Heart left ventricle (tissue), 16 donors: ENCODE measurements at regions not wholly inside any gene's neighbourhood (a gene's known extent, or its start where the extent isn't known, plus 50 kb on each side); places are given as distances from the start of the nearest gene placed in this dataset.
"Not testable (repeated sequence)": the region's sequence is repeated elsewhere in the genome, so short reads cannot be mapped to it uniquely, and the experiment has no call there.

Experiments
- ATAC-seq, 4 donors: fragments of 200-7000 bp; cut with Tn5 transposase; one replicate each; pipeline ENCODE4 v1.9.1; 2020 to 2022; ENCODE audit warnings: moderate library complexity in 4 of 4, mild to moderate bottlenecking in 3 of 4, moderate number of reproducible peaks in 1 of 4
- DNase-seq, 5 donors: peaks; one replicate each; pipeline ENCODE4 v3.0.0-alpha.2; 2020
- H3K27ac ChIP-seq, 12 donors: fragments of 200-600 bp; sonication (generic) in 4 of 12; one replicate each; pipeline versions ENCODE4 v1.5.0 to v1.8.0; 2016 to 2022; ENCODE audit warnings: mild to moderate bottlenecking in 2 of 12
- H3K27me3 ChIP-seq, 9 donors: fragments of 200-600 bp; sonication (generic) in 2 of 9; one replicate each; pipeline versions ENCODE4 v1.5.1 to v1.8.0; 2016 to 2022; ENCODE audit warnings: mild to moderate bottlenecking in 3 of 9
- H3K36me3 ChIP-seq, 9 donors: fragments of 200-600 bp; sonication (generic) in 2 of 9; one replicate each; pipeline versions ENCODE4 v1.5.0 to v1.8.0; 2018 to 2022; ENCODE audit warnings: mild to moderate bottlenecking in 2 of 9
- H3K4me1 ChIP-seq, 12 donors: fragments of 200-600 bp; sonication (generic) in 4 of 12; one replicate each; pipeline versions ENCODE4 v1.5.0 to v1.8.0; 2016 to 2022; ENCODE audit warnings: mild to moderate bottlenecking in 3 of 12
- H3K4me3 ChIP-seq, 12 donors: fragments of 200-600 bp; sonication (generic) in 4 of 12; one replicate each; pipeline versions ENCODE4 v1.5.0 to v1.8.0; 2017 to 2022; ENCODE audit warnings: mild to moderate bottlenecking in 9 of 12, moderate library complexity in 4 of 12
- H3K9me3 ChIP-seq, 12 donors: fragments of 200-600 bp; sonication (generic) in 4 of 12; one replicate each; pipeline versions ENCODE4 v1.5.0 to v1.8.0; 2016 to 2022; ENCODE audit warnings: mild to moderate bottlenecking in 1 of 12
- POLR2A ChIP-seq, 2 donors: fragments of 450-650 bp; IDR thresholded peaks; one replicate each; pipeline ENCODE4 v1.6.1; 2017; ENCODE audit warnings: antibody characterized with exemption in 2 of 2, mild to moderate bottlenecking in 2 of 2, moderate library complexity in 2 of 2
- WGBS, 4 donors: extraction: QIAGEN DNeasy Blood & Tissue Kit in 2 of 4; methylation state at CpG; one replicate each; pipeline versions ENCODE4 v1.1.5 to v1.1.7; 2013 to 2018; 5-methylcytosine and 5-hydroxymethylcytosine counted together
- intact Hi-C, 10 donors: fragments of 100-400 bp; cut with DNase I; formaldehyde crosslinking; loops; one replicate each; pipeline versions ENCODE4 v1.11.1 to v1.14.2; 2022
- TF ChIP-seq, protein P1 (sequence below), 12 donors: fragments of 200-600 bp; sonication (generic) in 4 of 12; IDR thresholded peaks; one replicate each; pipeline versions ENCODE4 v1.5.0 to v1.8.0; 2018 to 2022; ENCODE audit warnings: antibody characterized with exemption in 12 of 12, mild to moderate bottlenecking in 5 of 12
- donor health status: ischemic (EF 13 %, LVEDD 7.1; RV severe dilation, severe dysfunction).
- donor health status: healthy with polysubstance abuse.
- donor health status: DM: no; HTN: yes; CAD: no.
- donor health status: DM: no; HTN: no; CAD: no.
- donor health status: ischemic (EF 25% LVEDD 6.9; RV normal size, moderate dysfunction).
- donor health status: ischemic (EF 25% LVEDD 5.7; RV mildly dilated, moderate dysfunction).
- donor health status: healthy.
- donor health status: DM: yes; HTN: yes; CAD: no.
- donor health status: ischemic (EF 35%, LVEDD 5.7; RV mildly dilated, moderate dysfunction).
- donor health status: nonischemic (EF 11% LVEDD 7.7; RV severe dilation, severe dysfunction).
- donor health status: DM: yes; HTN: yes; CAD: no.
- donor health status: PGD.
- donor health status: ischemic (EF 29% LVEDD 5.4; RV normal size, mild dysfunction).
- donor health status: nonischemic (EF 23%, LVEDD 6.1; RV moderate dilation, normal function).

DNA sequence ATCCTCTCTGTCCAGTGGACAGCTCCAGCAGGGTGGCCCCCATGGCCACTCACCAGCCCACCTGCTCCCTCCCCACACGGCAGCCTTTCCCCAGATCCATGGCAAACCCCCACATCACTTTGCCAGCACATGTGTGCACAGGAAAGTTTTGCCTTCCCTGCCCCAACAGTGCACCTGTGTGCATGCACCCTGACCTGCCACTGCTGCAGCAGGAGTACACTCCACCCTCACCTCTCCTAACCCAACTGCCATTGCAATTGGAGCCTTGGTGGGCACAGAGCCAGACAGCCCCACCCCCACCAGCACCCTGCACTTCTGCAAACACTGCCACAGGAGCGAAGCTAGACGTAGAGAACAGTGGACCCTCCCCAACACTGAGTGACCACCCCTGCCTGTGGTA lies 308.9 kb downstream of the CEP170 start:
- TF ChIP-seq, protein P1, sequence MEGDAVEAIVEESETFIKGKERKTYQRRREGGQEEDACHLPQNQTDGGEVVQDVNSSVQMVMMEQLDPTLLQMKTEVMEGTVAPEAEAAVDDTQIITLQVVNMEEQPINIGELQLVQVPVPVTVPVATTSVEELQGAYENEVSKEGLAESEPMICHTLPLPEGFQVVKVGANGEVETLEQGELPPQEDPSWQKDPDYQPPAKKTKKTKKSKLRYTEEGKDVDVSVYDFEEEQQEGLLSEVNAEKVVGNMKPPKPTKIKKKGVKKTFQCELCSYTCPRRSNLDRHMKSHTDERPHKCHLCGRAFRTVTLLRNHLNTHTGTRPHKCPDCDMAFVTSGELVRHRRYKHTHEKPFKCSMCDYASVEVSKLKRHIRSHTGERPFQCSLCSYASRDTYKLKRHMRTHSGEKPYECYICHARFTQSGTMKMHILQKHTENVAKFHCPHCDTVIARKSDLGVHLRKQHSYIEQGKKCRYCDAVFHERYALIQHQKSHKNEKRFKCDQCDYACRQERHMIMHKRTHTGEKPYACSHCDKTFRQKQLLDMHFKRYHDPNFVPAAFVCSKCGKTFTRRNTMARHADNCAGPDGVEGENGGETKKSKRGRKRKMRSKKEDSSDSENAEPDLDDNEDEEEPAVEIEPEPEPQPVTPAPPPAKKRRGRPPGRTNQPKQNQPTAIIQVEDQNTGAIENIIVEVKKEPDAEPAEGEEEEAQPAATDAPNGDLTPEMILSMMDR (IDR thresholded peaks at IDR 0.05) = no peak
- TF ChIP-seq POLR2A (IDR thresholded peaks at IDR 0.05) = no peak
- DNase-seq (no peak), ATAC-seq (no peak)
- intact Hi-C loops = no loop called here
- peaks cover 0 to 5% (median 0%) of the 10 kb centered on the region in 12 donors for H3K9me3 ChIP-seq
- H3K4me3 ChIP-seq = no peak overlapping the region
- no peaks in the 10 kb centered on the region for H3K4me1 ChIP-seq
- no peaks in the 10 kb centered on the region for H3K27me3 ChIP-seq
- 70 to 80% (median 76%) methylated on average over 1 to 3 of the region's 3 CpGs for WGBS, 4 donors
- H3K36me3 ChIP-seq = no peaks in the 10 kb centered on the region
- no peak overlapping the region for H3K27ac ChIP-seq

DNA sequence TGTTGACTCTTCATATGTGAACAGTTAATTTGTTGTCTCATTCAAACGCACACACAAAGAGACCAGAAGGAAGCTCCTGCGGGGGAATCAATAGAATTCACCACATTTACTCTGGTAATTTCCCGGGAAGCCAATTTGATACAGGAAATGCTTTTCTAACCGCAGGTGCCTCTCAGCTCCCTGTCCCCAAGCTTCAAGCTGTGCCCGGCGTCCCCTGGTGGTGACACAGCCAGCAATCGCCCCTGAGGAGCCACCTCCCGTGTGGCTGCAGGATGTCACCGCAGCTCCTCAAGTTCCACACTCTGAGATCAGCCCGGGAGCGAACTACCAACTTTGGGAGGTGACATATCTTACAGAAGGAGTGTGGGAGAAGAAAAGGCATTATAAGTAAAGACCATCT lies 318.4 kb downstream of the CEP170 start:
- DNase-seq, intact Hi-C loops, H3K27me3 ChIP-seq, H3K36me3 ChIP-seq, H3K27ac ChIP-seq, H3K4me3 ChIP-seq, H3K4me1 ChIP-seq, H3K9me3 ChIP-seq: not testable (repeated sequence)
- peak in 1 of 4 donors; percentile 41 for ATAC-seq
- TF ChIP-seq, protein P1 (IDR thresholded peaks at IDR 0.05) = peak in 8 of 12 donors; percentile 8 to 32 (median 26)
- 30 to 55% (median 34%) methylated on average over 4 to 11 of the region's 11 CpGs for WGBS, 4 donors

DNA sequence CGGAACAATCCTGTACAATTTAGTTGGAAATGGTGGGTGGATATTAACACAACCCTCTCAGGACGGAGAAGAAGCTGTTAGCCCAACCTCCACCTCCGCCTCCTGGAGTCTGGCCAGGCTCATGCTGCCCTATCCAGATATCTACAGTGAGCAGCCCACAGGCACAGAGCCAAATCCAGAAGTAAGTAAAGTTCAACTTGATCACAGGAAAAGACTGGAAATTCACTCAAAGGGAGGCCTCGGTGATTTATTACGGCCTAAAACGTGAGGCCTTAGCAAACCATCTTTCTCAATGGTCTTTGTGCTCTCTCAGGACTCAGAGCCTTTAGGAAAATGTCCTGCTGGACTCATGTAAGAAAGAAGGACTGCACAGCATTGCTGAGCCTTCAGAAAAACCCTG lies 330.4 kb downstream of the CEP170 start:
- peak in 4 of 5 donors; percentile 26 to 42 (median 34) for DNase-seq
- WGBS, 4 donors = 14 to 30% (median 23%) methylated on average over 6 of the region's 6 CpGs

DNA sequence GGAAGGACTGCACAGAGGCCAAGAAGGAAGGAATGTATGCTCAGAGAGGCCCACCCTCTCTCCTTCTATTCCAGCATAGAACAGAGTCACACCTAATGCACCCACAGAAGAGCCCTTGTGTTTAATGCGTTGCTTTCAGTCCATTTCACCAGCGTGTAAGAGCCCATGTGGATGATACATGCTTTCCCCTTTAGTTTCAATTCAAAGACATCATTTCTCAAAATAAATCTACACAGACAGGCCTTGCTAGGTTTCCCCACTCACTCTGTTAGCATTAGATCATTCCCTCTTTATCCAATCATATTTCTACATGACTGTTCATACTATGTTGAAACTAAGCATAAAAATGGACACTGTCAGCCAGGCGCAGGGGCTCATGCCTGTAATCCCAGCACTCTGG lies 331.5 kb downstream of the CEP170 start:
- H3K36me3 ChIP-seq, H3K27ac ChIP-seq, H3K4me3 ChIP-seq, H3K27me3 ChIP-seq, ATAC-seq, intact Hi-C loops, DNase-seq, H3K9me3 ChIP-seq, H3K4me1 ChIP-seq: not testable (repeated sequence)
- 94 to 98% (median 95%) methylated on average over 3 of the region's 3 CpGs for WGBS, 4 donors

More for the DNA sequence above, 330.4 kb downstream of the CEP170 start:
- H3K36me3 ChIP-seq, H3K4me1 ChIP-seq, H3K27ac ChIP-seq, intact Hi-C loops, H3K27me3 ChIP-seq, H3K4me3 ChIP-seq, H3K9me3 ChIP-seq: not testable (repeated sequence)
- peak in 3 of 4 donors; percentile 16 to 70 (median 64) for ATAC-seq

DNA sequence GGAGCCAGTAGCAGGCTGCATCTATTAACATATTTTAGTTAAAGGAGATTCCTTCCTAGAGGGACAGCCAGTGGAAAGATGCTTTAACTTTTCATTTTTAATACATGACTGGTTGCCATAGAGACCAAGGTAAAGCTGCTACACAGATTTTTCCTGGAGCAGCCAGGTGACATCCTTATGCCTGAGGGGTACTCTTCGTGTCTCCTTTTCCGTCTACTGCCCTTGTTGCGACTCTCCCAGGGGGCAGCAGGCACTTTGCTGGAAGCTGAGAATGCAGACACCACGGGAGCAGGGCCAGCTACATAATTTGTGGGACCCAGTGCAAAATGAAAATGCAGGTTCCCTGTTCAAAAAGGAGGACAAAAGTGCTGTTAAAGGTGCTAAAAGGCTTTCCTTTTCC lies 340.4 kb downstream of the CEP170 start:
- WGBS, 4 donors = 42 to 70% (median 45%) methylated on average over 4 of the region's 4 CpGs
- H3K9me3 ChIP-seq, DNase-seq, H3K27ac ChIP-seq, intact Hi-C loops, H3K27me3 ChIP-seq, H3K36me3 ChIP-seq, H3K4me1 ChIP-seq, H3K4me3 ChIP-seq, ATAC-seq: not testable (repeated sequence)

DNA sequence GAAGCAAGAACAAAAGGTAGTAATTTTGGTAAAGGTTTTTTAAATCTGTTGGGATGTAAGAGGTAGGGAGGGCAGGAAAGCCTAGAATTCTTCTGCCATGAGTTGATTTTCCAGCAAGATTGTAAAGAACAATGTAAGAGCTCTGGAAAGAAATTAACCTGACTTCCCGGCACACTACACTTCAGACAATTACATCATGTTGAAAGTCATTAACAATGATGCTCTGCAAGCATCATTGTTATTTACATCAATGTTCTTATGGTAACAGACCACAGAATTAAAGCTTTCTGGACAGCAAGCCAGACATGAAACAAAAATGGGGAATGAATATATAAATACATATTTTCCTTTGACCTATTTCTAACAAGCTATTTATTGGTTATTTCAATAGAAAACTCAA lies 342.2 kb downstream of the CEP170 start:
- ATAC-seq, H3K4me1 ChIP-seq, H3K27ac ChIP-seq, DNase-seq, intact Hi-C loops, H3K27me3 ChIP-seq, H3K36me3 ChIP-seq, H3K4me3 ChIP-seq, H3K9me3 ChIP-seq: not testable (repeated sequence)
- WGBS, 4 donors = 59 to 83% (median 69%) methylated on average over 1 of the region's 1 CpG

DNA sequence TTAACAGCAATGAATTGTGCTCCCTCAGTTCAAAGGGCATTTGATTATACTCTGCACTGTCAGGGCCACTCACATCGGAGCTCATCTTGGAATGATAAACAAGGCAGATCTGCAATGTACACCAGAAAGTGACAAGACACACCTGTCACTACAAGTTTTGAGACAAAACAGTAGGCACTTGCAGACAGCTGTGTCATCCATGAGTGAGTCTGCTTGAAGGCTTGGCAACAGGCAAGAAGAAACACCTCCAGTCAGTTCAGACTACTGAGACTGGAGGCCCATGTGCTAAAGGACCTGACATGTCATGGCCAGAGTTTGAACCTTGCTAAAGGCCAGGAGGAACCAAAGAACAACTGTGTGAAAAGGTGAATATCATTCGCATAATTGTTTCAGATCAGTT lies 354.5 kb downstream of the CEP170 start:
- H3K27ac ChIP-seq, DNase-seq, H3K4me3 ChIP-seq, ATAC-seq, H3K4me1 ChIP-seq, H3K36me3 ChIP-seq, H3K9me3 ChIP-seq, intact Hi-C loops, H3K27me3 ChIP-seq: not testable (repeated sequence)
- WGBS, 4 donors = 50 to 69% (median 62%) methylated on average over 2 of the region's 2 CpGs
